GM19455 (cell line): ENCODE measurements at regions not wholly inside any gene's neighbourhood (a gene's known extent, or its start where the extent isn't known, plus 50 kb on each side); places are given as distances from the start of the nearest gene placed in this dataset.

Source experiments
- ATAC-seq: cut with Tn5 transposase; IDR thresholded peaks from one replicate; pipeline ENCODE4 v1.9.1; 2021; ENCODE audit not compliant: unreplicated experiment

GRCh38 chr6:39999006-39999867 lies 65.0 kb upstream of the MOCS1 start:
- no peak for ATAC-seq

GRCh38 chr6:39998126-39998525 lies 63.9 kb upstream of the MOCS1 start:
- no peak for ATAC-seq

- no peak for ATAC-seq
Observed at GRCh38 chr6:39997101-39997635, 62.9 kb upstream of the MOCS1 start.

- no peak for ATAC-seq
Observed at GRCh38 chr6:39995633-39996032, 61.4 kb upstream of the MOCS1 start.

- ATAC-seq: no peak
Observed at GRCh38 chr6:39992861-39993622, 58.8 kb upstream of the MOCS1 start.
